Liver (tissue), 3 donors: ENCODE measurements at regions not wholly inside any gene's neighbourhood (a gene's known extent, or its start where the extent isn't known, plus 50 kb on each side); places are given as distances from the start of the nearest gene placed in this dataset.

Experiments
- FOXA1 ChIP-seq: IDR thresholded peaks from 2 replicates; pipeline ENCODE4 v1.6.1; 2016; ENCODE audit warnings: antibody characterized with exemption
- HNF4G ChIP-seq: IDR thresholded peaks from 2 replicates; pipeline ENCODE4 v1.6.1; 2016; ENCODE audit warnings: antibody characterized with exemption
- JUND ChIP-seq, 2 donors: IDR thresholded peaks; 2 replicates each; pipeline ENCODE4 v1.6.1; 2016; ENCODE audit warnings: antibody characterized with exemption in 2 of 2
- NR2F2 ChIP-seq: IDR thresholded peaks from 2 replicates; pipeline ENCODE4 v1.6.1; 2016; ENCODE audit warnings: antibody characterized with exemption
- RAD21 ChIP-seq, 2 donors: IDR thresholded peaks; 2 replicates each; pipeline ENCODE4 v1.6.1; 2016; ENCODE audit warnings: antibody characterized with exemption in 2 of 2, mild to moderate bottlenecking in 2 of 2
- SP1 ChIP-seq: IDR thresholded peaks from 2 replicates; pipeline ENCODE4 v1.6.1; 2018; ENCODE audit warnings: antibody characterized with exemption, mild to moderate bottlenecking
- TAF1 ChIP-seq: conservative IDR thresholded peaks from 2 replicates; pipeline ENCODE4 v1.6.1; 2016; ENCODE audit warnings: antibody characterized with exemption, mild to moderate bottlenecking
- YY1 ChIP-seq: IDR thresholded peaks from 2 replicates; pipeline ENCODE4 v1.6.1; 2016; ENCODE audit warnings: antibody characterized with exemption, mild to moderate bottlenecking
- TF ChIP-seq, protein P1 (sequence below): fragments of 150-350 bp; IDR thresholded peaks from 2 replicates; pipeline ENCODE4 v1.5.1; 2017; ENCODE audit warnings: improper control_type of control experiment, low read depth, low read length; ENCODE audit not compliant: missing input control
- TF ChIP-seq, protein P2 (sequence below): IDR thresholded peaks from 2 replicates; pipeline ENCODE4 v1.6.1; 2016; ENCODE audit warnings: antibody characterized with exemption, mild to moderate bottlenecking
- TF ChIP-seq, protein P3 (sequence below): IDR thresholded peaks from 2 replicates; pipeline ENCODE4 v1.6.1; 2016; ENCODE audit warnings: antibody characterized with exemption
- TF ChIP-seq, protein P4 (sequence below): IDR thresholded peaks from 2 replicates; pipeline ENCODE4 v1.6.1; 2016; ENCODE audit warnings: antibody characterized with exemption
- TF ChIP-seq, protein P5 (sequence below): IDR thresholded peaks from 2 replicates; pipeline ENCODE4 v1.6.1; 2016; ENCODE audit warnings: antibody characterized with exemption
- donor health status: healthy.
- donor health status: healthy.

DNA sequence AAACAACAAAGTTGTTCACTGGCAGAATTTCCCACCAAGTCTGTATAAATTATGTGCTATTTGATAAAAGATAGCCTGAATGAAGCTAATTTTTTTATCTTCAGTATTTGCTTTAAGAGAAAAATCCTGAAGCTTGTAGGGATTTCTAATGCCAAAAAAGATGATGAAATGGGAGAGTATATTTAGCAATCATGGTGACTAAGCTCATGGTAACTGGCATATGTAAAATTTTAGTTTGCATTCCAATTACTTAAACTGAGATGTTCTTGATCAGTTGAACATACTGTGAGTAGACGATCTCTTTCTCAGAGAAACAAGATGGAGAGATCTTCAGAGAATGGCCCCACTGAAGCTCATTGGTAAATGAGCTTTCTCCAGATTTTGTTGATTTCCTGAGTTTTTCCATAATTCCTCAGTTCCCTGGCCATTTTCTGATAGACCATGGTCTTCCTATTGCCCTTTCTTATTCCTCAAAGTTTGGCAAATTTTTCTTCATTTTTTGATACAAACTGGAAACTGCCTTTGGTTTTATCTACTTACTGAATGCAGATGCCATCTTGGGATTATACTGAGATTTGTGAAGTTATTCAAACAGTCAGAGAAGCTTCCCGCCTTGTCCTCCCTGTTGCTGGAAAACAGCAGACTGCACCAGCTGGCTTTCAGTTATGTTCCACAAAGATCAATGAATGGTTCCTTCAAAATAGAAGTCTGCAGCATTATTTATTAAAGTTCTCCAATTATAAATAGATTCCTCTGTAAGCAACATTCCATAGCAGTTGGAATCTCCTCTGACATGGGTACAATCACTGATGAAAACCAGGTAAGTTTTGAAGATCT, 68.3 kb upstream of the ALOX12 start:
- TF ChIP-seq, protein P1, sequence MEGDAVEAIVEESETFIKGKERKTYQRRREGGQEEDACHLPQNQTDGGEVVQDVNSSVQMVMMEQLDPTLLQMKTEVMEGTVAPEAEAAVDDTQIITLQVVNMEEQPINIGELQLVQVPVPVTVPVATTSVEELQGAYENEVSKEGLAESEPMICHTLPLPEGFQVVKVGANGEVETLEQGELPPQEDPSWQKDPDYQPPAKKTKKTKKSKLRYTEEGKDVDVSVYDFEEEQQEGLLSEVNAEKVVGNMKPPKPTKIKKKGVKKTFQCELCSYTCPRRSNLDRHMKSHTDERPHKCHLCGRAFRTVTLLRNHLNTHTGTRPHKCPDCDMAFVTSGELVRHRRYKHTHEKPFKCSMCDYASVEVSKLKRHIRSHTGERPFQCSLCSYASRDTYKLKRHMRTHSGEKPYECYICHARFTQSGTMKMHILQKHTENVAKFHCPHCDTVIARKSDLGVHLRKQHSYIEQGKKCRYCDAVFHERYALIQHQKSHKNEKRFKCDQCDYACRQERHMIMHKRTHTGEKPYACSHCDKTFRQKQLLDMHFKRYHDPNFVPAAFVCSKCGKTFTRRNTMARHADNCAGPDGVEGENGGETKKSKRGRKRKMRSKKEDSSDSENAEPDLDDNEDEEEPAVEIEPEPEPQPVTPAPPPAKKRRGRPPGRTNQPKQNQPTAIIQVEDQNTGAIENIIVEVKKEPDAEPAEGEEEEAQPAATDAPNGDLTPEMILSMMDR = no peak
- TF ChIP-seq YY1 = peak; percentile 29
- TF ChIP-seq, protein P2, sequence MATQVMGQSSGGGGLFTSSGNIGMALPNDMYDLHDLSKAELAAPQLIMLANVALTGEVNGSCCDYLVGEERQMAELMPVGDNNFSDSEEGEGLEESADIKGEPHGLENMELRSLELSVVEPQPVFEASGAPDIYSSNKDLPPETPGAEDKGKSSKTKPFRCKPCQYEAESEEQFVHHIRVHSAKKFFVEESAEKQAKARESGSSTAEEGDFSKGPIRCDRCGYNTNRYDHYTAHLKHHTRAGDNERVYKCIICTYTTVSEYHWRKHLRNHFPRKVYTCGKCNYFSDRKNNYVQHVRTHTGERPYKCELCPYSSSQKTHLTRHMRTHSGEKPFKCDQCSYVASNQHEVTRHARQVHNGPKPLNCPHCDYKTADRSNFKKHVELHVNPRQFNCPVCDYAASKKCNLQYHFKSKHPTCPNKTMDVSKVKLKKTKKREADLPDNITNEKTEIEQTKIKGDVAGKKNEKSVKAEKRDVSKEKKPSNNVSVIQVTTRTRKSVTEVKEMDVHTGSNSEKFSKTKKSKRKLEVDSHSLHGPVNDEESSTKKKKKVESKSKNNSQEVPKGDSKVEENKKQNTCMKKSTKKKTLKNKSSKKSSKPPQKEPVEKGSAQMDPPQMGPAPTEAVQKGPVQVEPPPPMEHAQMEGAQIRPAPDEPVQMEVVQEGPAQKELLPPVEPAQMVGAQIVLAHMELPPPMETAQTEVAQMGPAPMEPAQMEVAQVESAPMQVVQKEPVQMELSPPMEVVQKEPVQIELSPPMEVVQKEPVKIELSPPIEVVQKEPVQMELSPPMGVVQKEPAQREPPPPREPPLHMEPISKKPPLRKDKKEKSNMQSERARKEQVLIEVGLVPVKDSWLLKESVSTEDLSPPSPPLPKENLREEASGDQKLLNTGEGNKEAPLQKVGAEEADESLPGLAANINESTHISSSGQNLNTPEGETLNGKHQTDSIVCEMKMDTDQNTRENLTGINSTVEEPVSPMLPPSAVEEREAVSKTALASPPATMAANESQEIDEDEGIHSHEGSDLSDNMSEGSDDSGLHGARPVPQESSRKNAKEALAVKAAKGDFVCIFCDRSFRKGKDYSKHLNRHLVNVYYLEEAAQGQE = no peak
- peak in 1 of 2 donors; percentile 71 for TF ChIP-seq JUND (IDR thresholded peaks at IDR 0.05)
- TF ChIP-seq HNF4G = no peak
- TF ChIP-seq, protein P3, sequence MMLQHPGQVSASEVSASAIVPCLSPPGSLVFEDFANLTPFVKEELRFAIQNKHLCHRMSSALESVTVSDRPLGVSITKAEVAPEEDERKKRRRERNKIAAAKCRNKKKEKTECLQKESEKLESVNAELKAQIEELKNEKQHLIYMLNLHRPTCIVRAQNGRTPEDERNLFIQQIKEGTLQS = peak; percentile 64
- TF ChIP-seq SP1 = no peak
- TF ChIP-seq, protein P4, sequence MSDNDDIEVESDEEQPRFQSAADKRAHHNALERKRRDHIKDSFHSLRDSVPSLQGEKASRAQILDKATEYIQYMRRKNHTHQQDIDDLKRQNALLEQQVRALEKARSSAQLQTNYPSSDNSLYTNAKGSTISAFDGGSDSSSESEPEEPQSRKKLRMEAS = peak; percentile 32
- no peak for TF ChIP-seq NR2F2
- no peak for TF ChIP-seq TAF1
- no peak for TF ChIP-seq FOXA1
- TF ChIP-seq RAD21 (IDR thresholded peaks at IDR 0.05) = peak in 1 of 2 donors; percentile 7
- TF ChIP-seq, protein P5, sequence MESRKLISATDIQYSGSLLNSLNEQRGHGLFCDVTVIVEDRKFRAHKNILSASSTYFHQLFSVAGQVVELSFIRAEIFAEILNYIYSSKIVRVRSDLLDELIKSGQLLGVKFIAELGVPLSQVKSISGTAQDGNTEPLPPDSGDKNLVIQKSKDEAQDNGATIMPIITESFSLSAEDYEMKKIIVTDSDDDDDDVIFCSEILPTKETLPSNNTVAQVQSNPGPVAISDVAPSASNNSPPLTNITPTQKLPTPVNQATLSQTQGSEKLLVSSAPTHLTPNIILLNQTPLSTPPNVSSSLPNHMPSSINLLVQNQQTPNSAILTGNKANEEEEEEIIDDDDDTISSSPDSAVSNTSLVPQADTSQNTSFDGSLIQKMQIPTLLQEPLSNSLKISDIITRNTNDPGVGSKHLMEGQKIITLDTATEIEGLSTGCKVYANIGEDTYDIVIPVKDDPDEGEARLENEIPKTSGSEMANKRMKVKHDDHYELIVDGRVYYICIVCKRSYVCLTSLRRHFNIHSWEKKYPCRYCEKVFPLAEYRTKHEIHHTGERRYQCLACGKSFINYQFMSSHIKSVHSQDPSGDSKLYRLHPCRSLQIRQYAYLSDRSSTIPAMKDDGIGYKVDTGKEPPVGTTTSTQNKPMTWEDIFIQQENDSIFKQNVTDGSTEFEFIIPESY = no peak
